GM19395 (cell line): ENCODE measurements at regions not wholly inside any gene's neighbourhood (a gene's known extent, or its start where the extent isn't known, plus 50 kb on each side); places are given as distances from the start of the nearest gene placed in this dataset.

ENCODE experiments used
- ATAC-seq: cut with Tn5 transposase; IDR thresholded peaks from one replicate; pipeline ENCODE4 v1.9.1; 2021; ENCODE audit warnings: mild to moderate bottlenecking, moderate library complexity; ENCODE audit not compliant: unreplicated experiment

GRCh38 chr4:10212400-10212799 is 95.8 kb upstream of the WDR1 start:
- no peak for ATAC-seq

- no peak for ATAC-seq
Measured at GRCh38 chr4:10207116-10207515, 90.5 kb upstream of the WDR1 start.

GRCh38 chr4:10205223-10205622 is 88.6 kb upstream of the WDR1 start:
- ATAC-seq = no peak

- ATAC-seq = no peak
Measured at GRCh38 chr4:10204401-10205058, 87.9 kb upstream of the WDR1 start.

- ATAC-seq = no peak
Measured at GRCh38 chr4:10203851-10204250, 87.3 kb upstream of the WDR1 start.

DNA sequence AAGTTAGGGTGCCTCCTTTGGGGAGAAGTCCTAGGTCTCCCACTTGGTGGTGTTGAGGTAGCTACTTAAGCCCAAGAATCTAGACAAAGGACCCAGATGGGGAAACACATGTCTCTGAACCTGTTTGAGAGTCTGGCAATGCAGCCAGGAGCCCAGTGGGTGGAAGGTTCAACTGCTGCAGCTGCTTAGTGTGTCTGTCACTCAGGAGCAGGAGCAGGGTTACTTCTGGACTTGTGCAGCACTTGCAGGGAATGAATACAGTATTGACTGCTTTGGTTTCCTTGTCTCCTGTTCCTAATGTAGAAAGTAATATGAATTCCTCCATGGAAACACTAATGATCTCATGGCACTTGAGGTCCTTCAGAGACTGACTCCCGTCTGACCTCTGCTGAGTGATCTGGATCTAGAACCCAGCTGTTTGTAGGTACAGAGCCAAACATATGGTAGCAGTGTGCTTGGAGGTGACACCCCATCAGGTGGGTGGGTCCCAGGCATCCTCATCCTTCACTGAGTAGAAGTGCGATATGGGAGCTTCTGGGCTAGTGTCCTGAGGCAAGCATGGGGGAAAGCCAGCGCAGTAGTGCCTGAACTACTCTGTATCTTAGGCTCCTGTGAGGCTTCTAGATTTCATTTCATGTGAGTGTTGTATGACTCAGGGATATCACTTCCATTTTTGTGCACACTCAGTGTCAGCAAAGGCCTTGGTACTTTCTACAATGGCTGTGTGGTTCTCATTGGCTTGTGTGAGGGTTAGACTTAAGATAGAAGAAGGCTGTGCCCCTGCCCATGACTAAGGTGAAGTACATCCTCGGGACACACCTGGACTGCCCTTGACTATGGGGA is 85.0 kb upstream of the WDR1 start:
- no peak for ATAC-seq

DNA sequence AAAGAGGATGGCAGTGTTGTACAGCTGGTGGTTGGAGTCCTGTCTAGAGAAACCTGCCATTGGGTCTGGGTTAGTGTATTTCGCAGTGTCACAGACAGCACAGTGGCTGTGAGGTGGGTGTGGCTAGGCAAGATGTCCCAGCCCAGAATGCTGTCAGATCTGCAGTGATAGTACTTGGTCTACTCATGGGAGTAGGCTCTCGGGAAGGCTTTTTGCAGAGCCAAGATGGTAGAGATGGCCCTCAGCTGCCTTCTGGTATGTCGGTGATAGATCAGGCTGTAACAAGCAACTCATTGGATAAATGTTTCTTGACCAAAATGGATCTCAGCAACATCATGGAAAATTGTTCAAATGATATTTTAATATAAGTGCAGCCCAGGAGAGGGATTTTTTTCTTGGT is 84.3 kb upstream of the WDR1 start:
- ATAC-seq = no peak

GRCh38 chr4:10198365-10198764 is 81.8 kb upstream of the WDR1 start:
- no peak for ATAC-seq

DNA sequence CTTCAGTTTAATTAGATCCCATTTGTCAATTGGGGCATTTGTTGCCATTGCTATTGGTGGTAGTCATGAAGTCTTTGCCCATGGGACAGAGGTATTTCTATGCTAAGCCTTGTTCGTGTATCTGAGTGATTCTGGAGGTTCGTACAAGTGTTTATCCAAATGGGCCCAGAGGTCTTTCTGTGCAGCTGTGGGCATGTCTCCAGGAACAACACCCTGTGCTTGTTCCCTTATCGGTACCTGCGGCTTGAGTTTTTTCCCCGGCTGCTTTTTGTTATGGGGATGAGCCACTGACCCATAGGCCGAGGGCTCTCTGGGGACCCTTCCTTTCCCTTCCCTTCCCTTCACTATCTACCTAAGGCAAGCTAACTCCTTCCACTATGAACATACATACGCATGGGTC is 81.4 kb upstream of the WDR1 start:
- no peak for ATAC-seq

GRCh38 chr4:10196191-10196590 is 79.6 kb upstream of the WDR1 start:
- no peak for ATAC-seq

GRCh38 chr4:10192331-10192730 is 75.7 kb upstream of the WDR1 start:
- ATAC-seq = no peak

DNA sequence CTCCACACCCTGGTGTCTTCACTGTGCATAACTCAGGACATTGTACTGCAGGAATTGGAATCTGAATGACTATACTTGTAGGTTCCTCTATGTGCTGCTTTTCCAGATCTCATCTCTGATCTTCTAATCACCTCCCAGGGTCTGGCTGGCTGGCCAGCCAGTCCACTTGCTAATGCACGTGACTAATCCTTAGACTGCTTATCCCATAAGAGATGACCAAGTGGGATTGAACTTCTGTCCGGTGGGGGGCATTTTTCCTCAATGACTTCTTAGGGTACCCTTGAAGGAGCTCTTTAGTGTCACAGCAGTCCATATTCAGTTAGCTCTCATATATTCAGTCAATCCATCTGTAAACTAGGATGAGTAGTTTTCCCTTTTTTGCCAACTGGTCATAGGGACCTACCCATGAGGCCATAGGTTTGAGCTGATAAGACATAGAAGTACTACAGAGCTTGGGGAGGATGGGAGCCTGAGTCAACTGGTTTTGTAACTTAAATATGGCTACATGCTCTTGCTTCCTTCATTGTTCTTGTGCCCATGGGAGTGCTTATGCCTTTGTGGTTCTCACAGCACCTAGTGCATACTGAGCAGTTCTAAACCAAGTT is 71.9 kb upstream of the WDR1 start:
- ATAC-seq = no peak

DNA sequence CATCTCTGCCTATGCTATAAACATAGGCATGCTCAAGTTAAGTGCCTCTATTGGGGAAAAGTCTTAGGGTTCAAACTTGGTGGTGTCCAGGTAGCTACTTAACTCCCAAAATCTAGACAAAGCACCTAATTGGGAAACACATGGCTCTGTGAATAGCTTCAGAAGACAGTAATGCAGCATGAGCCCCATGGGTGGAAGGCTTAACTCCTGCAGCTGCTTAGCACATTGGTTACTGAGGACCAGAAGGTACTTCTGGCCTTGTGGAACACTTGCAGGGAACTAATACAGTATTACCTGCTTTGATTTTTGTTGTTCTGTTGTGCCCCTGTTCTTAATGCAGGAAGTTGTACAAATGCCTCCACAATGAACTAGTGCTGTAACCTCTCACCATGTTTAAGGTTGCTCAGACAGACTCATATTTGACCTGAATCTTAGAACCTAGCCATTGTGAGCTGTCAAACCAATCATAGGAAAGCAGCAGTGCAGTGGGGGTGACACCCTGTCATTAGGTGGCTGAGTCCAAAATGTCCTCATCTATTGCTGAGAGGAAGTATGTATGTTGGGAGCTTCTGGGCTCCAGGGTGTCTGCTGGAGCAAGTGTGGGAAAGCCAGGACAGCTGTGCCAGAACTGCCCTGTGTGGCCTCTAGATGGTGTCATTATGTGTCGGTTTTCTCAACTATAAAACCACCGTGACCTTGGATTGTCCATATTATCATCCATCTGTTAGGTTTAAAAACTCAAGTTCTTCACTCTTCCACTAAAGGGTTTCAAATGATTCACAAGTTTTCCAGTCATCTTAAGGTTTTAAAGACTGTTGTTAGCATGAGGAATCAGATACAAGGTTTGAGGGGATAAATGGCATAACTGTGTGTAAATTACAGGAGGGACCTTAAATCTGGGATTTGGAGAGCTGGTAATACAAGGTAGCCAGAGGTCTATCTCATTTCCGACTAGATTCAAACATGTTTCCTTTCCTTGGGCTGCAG is 69.9 kb upstream of the WDR1 start:
- ATAC-seq = no peak

GRCh38 chr4:10185518-10186227 is 69.1 kb upstream of the WDR1 start:
- no peak for ATAC-seq

DNA sequence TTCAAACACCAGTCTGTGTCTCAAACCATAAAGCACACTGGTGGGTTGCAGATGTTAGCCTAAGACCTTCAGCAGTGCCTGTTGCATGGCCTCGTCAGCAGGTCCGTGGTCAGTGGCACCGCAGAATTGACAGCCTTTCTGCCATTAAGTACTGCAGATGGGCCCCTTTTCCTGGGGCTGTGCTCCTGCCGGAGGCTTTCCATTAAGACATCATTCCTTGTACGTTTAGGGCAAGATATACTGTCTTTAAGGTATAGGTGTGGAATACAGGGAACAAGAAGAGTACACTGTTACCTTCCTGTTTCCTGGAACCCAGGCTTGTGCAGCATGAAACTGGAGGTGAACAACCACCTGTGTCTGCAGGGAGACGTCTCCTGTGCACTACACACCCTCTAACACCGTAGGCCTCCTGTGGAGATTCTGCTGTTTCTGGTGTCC is 67.9 kb upstream of the WDR1 start:
- ATAC-seq = no peak

GRCh38 chr4:10184041-10184440 is 67.4 kb upstream of the WDR1 start:
- ATAC-seq = no peak

DNA sequence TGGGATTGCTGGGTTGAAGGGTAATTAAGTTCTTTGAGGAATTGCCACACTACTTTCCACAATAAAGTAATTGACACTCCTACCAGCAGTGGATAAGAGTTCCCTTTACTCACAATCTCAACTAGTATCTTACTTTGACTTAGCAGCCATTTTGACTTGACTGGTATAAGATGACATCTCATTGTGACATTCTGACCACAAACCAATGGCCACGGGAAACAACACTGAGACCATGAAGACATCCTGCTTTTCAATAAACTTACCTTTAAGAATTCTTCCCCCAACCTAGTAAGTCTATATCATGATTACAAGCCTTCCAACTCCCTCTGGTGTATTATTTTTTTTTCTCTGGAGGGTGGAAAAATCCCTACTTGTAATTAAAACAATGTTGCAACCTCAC is 66.9 kb upstream of the WDR1 start:
- ATAC-seq = no peak

DNA sequence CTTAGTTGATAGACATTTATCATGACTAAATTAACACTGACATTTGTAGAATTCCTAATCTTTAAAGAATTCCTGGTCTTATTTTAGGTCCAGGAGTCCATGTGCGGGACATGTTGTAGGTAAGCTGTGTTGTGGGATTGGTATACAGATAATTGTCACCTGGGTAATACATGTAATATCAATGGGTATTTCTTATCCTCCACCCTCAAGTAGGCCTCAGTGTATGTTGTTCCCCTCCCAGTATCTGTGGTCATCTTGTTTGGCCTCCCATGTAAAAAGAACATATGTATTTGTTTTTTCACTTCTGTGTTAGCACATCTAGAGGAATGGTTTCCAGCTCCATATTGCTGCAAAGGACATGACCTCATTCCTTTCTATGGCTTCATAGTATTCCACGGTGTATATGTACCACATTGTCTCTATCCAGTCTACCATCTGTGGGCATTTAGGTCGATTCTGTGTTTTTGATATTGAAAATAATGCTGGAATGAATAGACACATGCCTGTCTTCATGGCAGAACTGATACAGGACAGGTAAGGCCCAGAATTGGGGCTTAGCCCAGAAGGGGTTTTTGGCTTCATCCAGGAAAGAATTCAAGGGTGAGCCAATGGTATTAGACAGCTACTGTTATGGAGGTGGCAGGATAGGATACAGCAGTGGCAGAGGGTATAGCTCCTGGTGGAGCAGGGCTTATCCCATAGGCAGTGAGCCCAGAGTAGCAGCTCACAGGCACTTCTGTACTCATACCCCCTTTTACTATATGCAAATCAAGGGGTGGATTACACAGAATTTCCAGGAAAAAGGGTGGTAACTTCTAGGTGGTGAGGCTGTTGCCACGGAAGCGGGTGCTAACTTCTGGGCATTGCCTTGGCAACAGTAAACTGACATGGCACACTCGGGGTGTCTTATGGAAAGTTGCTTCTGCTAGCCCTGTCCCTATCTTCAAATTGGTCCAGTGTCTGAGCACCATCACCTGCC is 66.1 kb upstream of the WDR1 start:
- ATAC-seq = no peak
